T-helper 1 cell treated with Interleukin-12 subunit alpha and Interleukin-12 subunit beta and Interleukin-4 antibody, amounts not matched to agents 30 ng/mL and 1 ng/mL, for 36 hours (primary cell): ENCODE measurements at regions not wholly inside any gene's neighbourhood (a gene's known extent, or its start where the extent isn't known, plus 50 kb on each side); places are given as distances from the start of the nearest gene placed in this dataset.
"Not testable (repeated sequence)": the region's sequence is repeated elsewhere in the genome, so short reads cannot be mapped to it uniquely, and the experiment has no call there.

ENCODE experiments used
- intact Hi-C: fragments of 100-400 bp; cut with micrococcal nuclease; formaldehyde crosslinking; loops from one replicate; pipeline ENCODE4 v1.15.1; 2024

- intact Hi-C loops = no loop called here
These were observed 129.8 kb downstream of the SEC23A start for GRCh38 chr14:38973083-38973700.

DNA sequence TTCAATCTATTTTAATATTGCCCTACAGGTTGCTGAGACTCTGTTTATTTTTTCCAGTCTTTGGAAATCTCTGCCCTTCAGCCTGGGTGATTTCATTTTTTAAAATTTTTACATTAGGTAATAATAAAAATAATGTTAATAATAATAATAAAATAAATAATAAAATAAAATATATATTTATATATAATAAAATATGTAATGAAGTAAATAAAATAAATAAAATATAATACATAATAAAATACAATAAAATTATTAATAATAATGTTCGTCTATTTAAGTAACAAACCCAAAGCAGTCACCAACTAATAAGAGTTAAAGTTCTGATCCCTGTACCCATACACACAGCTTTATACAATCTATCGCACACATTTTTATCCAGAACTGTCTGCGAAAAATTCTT, 130.5 kb downstream of the SEC23A start:
- intact Hi-C loops = no loop called here

- intact Hi-C loops = no loop called here
These were observed 131.6 kb downstream of the SEC23A start for GRCh38 chr14:38971258-38971921.

DNA sequence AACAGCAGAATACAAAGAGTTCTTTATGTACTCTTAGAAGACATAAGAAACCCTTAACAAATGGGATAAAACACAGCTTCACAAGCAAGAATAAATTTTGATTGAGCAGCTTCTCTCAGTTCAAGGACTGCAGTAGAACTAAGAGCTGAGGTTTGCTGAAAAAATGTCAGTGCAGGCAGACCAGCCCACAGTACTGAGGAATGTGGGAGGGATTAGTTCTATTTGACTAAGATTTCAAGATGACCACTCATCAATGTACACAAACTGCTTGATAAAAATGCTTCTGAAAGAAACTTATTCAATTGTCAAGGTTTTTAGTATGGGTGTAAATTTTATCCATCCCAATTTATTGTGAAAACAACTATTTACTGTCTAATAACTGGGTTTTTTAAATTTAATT, 138.4 kb downstream of the SEC23A start:
- intact Hi-C loops = no loop called here

- intact Hi-C loops = no loop called here
These were observed 142.0 kb downstream of the SEC23A start for GRCh38 chr14:38960946-38961531.

GRCh38 chr14:38959021-38959420, 144.0 kb downstream of the SEC23A start:
- intact Hi-C loops = no loop called here

DNA sequence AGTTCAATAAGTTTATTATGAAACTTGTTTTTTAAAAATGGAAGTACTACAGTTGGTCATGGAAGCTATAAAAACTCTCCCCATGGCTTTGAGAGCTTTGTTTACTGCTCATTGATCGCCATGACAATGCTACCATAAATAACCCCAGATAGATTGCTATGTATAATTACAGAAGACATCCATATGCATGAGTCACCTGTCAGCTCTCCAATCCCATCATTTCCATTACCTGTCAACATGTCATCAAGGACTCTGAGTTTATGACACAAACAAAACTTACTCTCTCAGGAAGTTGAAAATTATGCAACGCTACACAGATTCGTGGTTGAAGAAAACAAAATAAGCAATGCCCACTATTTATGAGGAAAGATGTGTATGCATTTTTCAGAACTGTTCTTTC, 144.4 kb downstream of the SEC23A start:
- intact Hi-C loops = no loop called here

GRCh38 chr14:38951451-38951850, 151.6 kb downstream of the SEC23A start:
- intact Hi-C loops = no loop called here

DNA sequence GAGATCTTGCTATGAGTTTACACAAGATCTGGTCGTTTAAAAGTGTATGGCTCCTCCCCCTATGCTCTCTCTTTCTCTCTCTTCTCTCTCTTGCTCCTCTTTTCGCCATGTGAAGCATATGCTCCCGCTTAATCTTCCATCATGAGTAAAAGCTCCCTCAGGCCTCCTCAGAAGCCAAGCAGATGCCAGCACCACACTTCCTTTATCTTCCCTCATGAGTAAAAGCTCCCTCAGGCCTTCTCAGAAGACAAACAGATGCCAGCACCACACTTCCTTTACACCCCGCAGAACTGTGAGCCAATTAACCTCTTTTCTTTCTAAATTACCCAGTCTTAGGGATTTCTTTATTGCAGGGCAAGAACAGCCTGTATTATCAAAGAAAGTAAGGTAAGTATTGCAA, 152.4 kb downstream of the SEC23A start:
- intact Hi-C loops = no loop called here

GRCh38 chr14:38948576-38948975, 154.5 kb downstream of the SEC23A start:
- intact Hi-C loops = no loop called here

- intact Hi-C loops = no loop called here
These were observed 154.9 kb downstream of the SEC23A start for GRCh38 chr14:38948171-38948570.

DNA sequence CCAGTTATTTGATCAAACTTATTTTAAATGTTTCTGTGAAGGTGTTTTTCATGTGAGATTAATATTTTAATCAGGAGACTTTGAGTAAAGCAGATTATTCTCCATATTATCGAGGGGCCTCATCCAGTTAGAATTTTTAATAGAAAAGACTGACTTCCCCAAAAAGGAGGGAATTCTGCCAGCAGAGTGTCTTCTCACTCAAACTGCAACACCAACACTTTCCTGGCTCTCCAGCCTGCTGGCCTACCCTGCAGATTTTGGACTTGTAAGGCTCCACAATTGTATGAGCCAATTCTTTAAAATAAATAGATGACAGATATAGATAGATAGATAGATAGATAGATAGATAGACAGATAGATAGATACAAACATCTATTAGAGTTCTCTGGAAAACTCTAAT, 155.7 kb downstream of the SEC23A start:
- intact Hi-C loops = no loop called here

DNA sequence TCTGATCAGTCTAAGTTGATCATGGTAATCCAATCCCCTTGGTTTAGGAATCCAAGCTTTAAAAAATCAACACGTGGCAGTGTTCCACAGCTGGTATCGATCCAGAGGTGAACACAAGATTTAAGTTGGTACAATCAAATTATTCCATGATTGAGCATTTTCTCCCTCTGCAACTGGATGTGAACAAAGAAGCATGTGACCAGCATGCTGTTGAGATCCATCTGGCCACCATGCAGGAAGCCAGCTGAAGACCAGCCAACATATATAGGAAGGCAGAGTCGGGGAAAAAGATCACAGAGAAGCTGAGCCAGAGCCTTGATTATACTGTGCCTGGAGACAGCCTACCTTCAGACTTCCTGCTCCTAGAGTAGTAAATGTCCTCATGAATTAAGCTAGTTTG, 158.3 kb downstream of the SEC23A start:
- intact Hi-C loops = no loop called here

DNA sequence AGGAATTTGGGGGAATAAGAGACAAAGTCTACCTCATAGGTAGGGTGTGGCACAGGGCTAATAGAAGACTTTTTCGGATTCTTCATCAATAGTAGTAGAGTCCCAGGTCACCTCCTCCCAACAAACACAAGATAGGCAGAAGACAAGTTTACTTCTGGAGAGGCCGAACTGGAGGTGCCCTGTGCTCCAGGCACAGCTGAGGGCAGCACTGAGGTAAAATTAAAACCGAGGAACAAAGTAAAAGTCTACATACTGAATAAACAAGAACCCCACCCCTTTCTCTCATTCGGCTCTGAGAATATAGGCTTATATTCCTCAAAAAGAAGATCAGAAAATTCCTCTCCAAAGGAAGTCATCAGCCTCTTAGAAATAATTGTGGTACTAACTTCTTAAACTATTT, 161.5 kb downstream of the SEC23A start:
- intact Hi-C loops = no loop called here

- intact Hi-C loops = not testable (repeated sequence)
These were observed 170.4 kb downstream of the SEC23A start for GRCh38 chr14:38932653-38933000.

GRCh38 chr14:38931969-38932652, 170.9 kb downstream of the SEC23A start:
- intact Hi-C loops = no loop called here

GRCh38 chr14:38930898-38931297, 172.1 kb downstream of the SEC23A start:
- intact Hi-C loops = no loop called here

GRCh38 chr14:38930022-38930421, 173.0 kb downstream of the SEC23A start:
- intact Hi-C loops = no loop called here

DNA sequence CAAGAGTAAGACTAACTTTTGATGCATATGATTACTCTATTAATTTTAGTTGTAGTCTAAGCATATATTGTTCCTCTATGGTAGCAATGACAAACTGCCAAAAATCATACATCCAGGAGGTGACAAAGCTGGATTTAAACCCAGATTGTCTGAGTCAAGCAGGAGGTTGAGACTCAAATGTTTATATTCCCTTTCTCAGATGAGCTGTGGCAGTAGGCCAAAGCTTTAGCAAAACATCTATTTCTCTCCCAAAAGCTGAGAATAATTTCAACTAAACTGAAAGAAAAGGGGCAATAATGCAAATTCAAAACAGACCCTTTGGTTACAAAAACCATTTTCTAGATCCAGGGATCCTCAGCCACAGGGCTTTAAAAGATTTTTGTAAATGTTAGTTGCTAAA, 173.6 kb downstream of the SEC23A start:
- intact Hi-C loops = no loop called here

DNA sequence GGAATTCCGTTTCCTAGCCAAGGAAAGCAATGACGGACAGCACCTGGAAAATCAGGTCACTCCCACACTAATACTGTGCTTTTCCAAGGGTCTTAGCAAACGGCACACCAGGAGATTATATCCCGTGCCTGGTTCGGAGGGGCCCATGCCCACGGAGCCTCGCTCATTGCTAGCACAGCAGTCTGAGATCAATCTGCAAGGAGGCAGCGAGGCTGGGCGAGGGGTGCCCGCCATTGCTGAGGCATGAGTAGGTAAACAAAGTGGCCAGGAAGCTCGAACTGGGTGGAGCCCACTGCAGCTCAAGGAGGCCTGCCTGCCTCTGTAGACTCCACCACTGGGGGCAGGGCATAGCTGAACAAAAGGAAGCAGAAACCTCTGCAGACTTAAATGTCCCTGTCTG, 181.1 kb downstream of the SEC23A start:
- intact Hi-C loops = not testable (repeated sequence)

DNA sequence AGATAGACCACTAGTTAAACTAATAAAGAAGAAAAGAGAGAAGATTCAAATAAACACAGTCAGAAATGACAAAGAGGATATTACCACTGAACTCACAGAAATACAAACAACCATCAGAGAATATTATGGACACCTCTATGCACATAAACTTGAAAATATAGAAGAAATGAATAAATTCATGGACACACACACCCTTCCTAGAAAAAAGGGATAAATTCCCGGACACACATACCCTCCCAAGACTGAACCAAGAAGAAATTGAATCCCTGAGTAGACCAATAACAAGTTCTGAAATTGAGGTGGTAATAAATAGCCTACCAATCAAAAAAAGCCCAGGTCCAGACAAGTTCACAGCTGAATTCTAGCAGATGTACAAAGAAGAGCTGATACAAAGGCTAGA, 187.9 kb downstream of the SEC23A start:
- intact Hi-C loops = no loop called here

- intact Hi-C loops = no loop called here
These were observed 192.9 kb downstream of the SEC23A start for GRCh38 chr14:38910092-38910491.

- intact Hi-C loops = no loop called here
These were observed 198.1 kb downstream of the SEC23A start for GRCh38 chr14:38904959-38905358.
